OCI-LY1 (cell line): ENCODE measurements at regions not wholly inside any gene's neighbourhood (a gene's known extent, or its start where the extent isn't known, plus 50 kb on each side); places are given as distances from the start of the nearest gene placed in this dataset.

Experiments used
- EZH2 ChIP-seq: fragments of 200-600 bp; sonication (generic), shearing (Covaris generic); IDR thresholded peaks from 2 replicates; pipeline ENCODE4 v1.8.0; 2017; ENCODE audit warnings: borderline replicate concordance, mixed run types, mild to moderate bottlenecking, antibody characterized with exemption, low read length, moderate library complexity, mixed read lengths
- TF ChIP-seq, protein P1 (sequence below): fragments of 200-600 bp; sonication (generic), shearing (Covaris generic); IDR thresholded peaks from 2 replicates; pipeline ENCODE4 v1.5.1; 2017; ENCODE audit warnings: mild to moderate bottlenecking, antibody characterized with exemption, low read length, moderate library complexity, mixed read lengths

DNA sequence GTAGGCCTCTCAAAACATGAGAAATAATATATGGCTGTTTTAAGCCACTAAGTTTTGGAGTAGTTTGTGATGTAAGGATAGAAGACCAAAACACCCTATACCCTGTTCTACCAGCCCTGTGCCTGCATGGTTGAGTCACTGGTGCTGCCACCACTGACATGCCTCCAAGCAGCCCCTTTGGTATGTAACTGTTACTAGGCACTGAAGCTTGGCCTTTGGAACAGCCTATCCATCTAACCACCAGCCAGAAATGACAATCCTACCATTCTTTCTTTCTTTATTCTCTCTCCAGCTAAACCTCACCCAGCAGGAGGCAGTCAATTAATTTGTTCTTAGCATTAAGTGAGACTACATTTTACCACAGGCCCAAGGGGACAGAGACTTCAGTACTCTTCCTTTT, 240.3 kb downstream of the MSRB3 start:
- TF ChIP-seq, protein P1, sequence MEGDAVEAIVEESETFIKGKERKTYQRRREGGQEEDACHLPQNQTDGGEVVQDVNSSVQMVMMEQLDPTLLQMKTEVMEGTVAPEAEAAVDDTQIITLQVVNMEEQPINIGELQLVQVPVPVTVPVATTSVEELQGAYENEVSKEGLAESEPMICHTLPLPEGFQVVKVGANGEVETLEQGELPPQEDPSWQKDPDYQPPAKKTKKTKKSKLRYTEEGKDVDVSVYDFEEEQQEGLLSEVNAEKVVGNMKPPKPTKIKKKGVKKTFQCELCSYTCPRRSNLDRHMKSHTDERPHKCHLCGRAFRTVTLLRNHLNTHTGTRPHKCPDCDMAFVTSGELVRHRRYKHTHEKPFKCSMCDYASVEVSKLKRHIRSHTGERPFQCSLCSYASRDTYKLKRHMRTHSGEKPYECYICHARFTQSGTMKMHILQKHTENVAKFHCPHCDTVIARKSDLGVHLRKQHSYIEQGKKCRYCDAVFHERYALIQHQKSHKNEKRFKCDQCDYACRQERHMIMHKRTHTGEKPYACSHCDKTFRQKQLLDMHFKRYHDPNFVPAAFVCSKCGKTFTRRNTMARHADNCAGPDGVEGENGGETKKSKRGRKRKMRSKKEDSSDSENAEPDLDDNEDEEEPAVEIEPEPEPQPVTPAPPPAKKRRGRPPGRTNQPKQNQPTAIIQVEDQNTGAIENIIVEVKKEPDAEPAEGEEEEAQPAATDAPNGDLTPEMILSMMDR: no peak
- TF ChIP-seq EZH2: no peak
